H1 (cell line): ENCODE measurements at regions not wholly inside any gene's neighbourhood (a gene's known extent, or its start where the extent isn't known, plus 50 kb on each side); places are given as distances from the start of the nearest gene placed in this dataset.

Source experiments
- CTCF ChIA-PET: fragments of 300-600 bp; sonication (Branson Sonifier 250); formaldehyde crosslinking; loops from one replicate; lab custom pipeline; 2021; ENCODE audit not compliant: partially characterized antibody; lab: Charles Lee
- POLR2A ChIA-PET: fragments of 300-600 bp; sonication (Branson Sonifier 250); formaldehyde crosslinking; loops from one replicate; lab custom pipeline; 2021; ENCODE audit warnings: inconsistent platforms; ENCODE audit not compliant: partially characterized antibody; lab: Charles Lee
- DNase-seq, 2 experiments: peaks; one replicate each; pipeline versions ENCODE4 v3.0.0 to v3.0.0-alpha.2; 2010 to 2022; ENCODE audit warnings: low spot score in 2 of 2, low read depth in 1 of 2, mixed read lengths in 1 of 2
- FAIRE-seq: peaks from 2 replicates; lab custom pipeline; 2011; peaks lifted over from hg19 to GRCh38; lab: Jason Lieb, UNC
- H2AFZ ChIP-seq: 2 replicates; pipeline ENCODE4 v1.8.1; 2012; ENCODE audit warnings: low read length, inconsistent platforms
- H2AK5ac ChIP-seq: 2 replicates; pipeline ENCODE4 v1.6.1; 2013; ENCODE audit warnings: low read depth, low read length
- H2BK120ac ChIP-seq: replicated peaks from 2 replicates; pipeline ENCODE3; 2013; ENCODE audit warnings: low read depth, low read length, inconsistent platforms
- H2BK12ac ChIP-seq: 2 replicates; pipeline ENCODE4 v1.6.1; 2013; ENCODE audit warnings: low read depth, low read length
- H2BK15ac ChIP-seq: 2 replicates; pipeline ENCODE4 v1.6.1; 2013; ENCODE audit warnings: low read length
- H2BK20ac ChIP-seq: 2 replicates; pipeline ENCODE4 v1.6.1; 2013; ENCODE audit warnings: low read length
- H2BK5ac ChIP-seq: 2 replicates; pipeline ENCODE4 v1.6.1; 2013; ENCODE audit warnings: low read depth, low read length
- H3K14ac ChIP-seq: 2 replicates; pipeline ENCODE4 v1.6.1; 2013; ENCODE audit warnings: inconsistent platforms; ENCODE audit not compliant: insufficient read length
- H3K18ac ChIP-seq: 2 replicates; pipeline ENCODE4 v1.6.1; 2013; ENCODE audit warnings: low read length; ENCODE audit errors: extremely low read depth
- H3K23ac ChIP-seq: 2 replicates; pipeline ENCODE4 v1.6.1; 2013; ENCODE audit warnings: inconsistent platforms; ENCODE audit not compliant: insufficient read length
- H3K23me2 ChIP-seq: 2 replicates; pipeline ENCODE4 v1.6.1; 2013; ENCODE audit warnings: low read depth, low read length
- H3K27ac ChIP-seq: 2 replicates; pipeline ENCODE4 v1.6.1; 2011; ENCODE audit warnings: low read depth, low read length, inconsistent platforms
- H3K27me3 ChIP-seq, 4 experiments: replicated peaks in 1 of 4; 1 replicate in 1 of 4; 2 replicates in 3 of 4; pipeline versions ENCODE4 v1.6.1 to v1.8.1; 2011 to 2013; ENCODE audit warnings: low read length in 3 of 4, mild to moderate bottlenecking in 3 of 4, inconsistent platforms in 2 of 4, mixed read lengths in 2 of 4, moderate library complexity in 1 of 4; ENCODE audit not compliant: control insufficient read depth in 3 of 4, insufficient read depth in 3 of 4; ENCODE audit errors: extremely low read depth in 1 of 4
- H3K36me3 ChIP-seq, 4 experiments: 2 replicates each; pipeline versions ENCODE4 v1.6.1 to v1.8.1; 2011 to 2013; ENCODE audit warnings: mild to moderate bottlenecking in 4 of 4, low read length in 3 of 4, moderate library complexity in 2 of 4, control low read depth in 1 of 4, inconsistent platforms in 1 of 4; ENCODE audit not compliant: insufficient read depth in 4 of 4, control insufficient read depth in 2 of 4
- H3K4ac ChIP-seq: replicated peaks from 2 replicates; pipeline ENCODE3; 2013; ENCODE audit warnings: low read length, low read depth, mixed read lengths, inconsistent platforms; ENCODE audit not compliant: insufficient read length
- H3K4me1 ChIP-seq, 4 experiments: replicated peaks in 1 of 4; 1 replicate in 1 of 4; 2 replicates in 3 of 4; pipeline versions ENCODE4 v1.6.1 to v1.8.1; 2011 to 2013; ENCODE audit warnings: low read length in 3 of 4, inconsistent platforms in 2 of 4, mixed read lengths in 1 of 4; ENCODE audit not compliant: insufficient read depth in 4 of 4, control insufficient read depth in 3 of 4
- H3K4me2 ChIP-seq, 2 experiments: 2 replicates each; pipeline versions ENCODE4 v1.6.1 to v1.8.1; 2011 to 2013; ENCODE audit warnings: low read depth in 2 of 2, low read length in 2 of 2, control low read depth in 1 of 2, inconsistent platforms in 1 of 2, mild to moderate bottlenecking in 1 of 2; ENCODE audit not compliant: insufficient read depth in 1 of 2
- H3K4me3 ChIP-seq, 4 experiments: fragments of 200-600, 300-600 bp in 1 of 4; sonication (generic), shearing (Covaris generic), sonication (Bioruptor Twin) in 1 of 4; 2 replicates each; pipeline versions ENCODE4 v1.5.1 to v1.8.1; 2011 to 2016; ENCODE audit warnings: low read length in 4 of 4, low read depth in 3 of 4, control low read depth in 2 of 4, inconsistent platforms in 2 of 4, mild to moderate bottlenecking in 2 of 4, mixed read lengths in 1 of 4, moderate library complexity in 1 of 4; ENCODE audit not compliant: insufficient read depth in 2 of 4; ENCODE audit errors: extremely low read depth in 1 of 4
- H3K56ac ChIP-seq: replicated peaks from 2 replicates; pipeline ENCODE3; 2013; ENCODE audit warnings: low read depth, mild to moderate bottlenecking, mixed read lengths, low read length, inconsistent platforms; ENCODE audit not compliant: insufficient read length
- H3K79me1 ChIP-seq: 2 replicates; pipeline ENCODE4 v1.6.1; 2013; ENCODE audit warnings: low read depth, low read length, control low read depth
- H3K79me2 ChIP-seq, 2 experiments: 2 replicates each; pipeline versions ENCODE4 v1.6.1 to v1.8.1; 2012 to 2013; ENCODE audit warnings: low read length in 2 of 2, mild to moderate bottlenecking in 2 of 2, inconsistent platforms in 1 of 2; ENCODE audit not compliant: insufficient read depth in 2 of 2, control insufficient read depth in 1 of 2
- H3K9ac ChIP-seq, 4 experiments: replicated peaks in 1 of 4; 1 replicate in 1 of 4; 2 replicates in 3 of 4; pipeline versions ENCODE4 v1.6.1 to v1.8.1; 2011 to 2013; ENCODE audit warnings: low read depth in 3 of 4, low read length in 3 of 4, control low read depth in 2 of 4, mild to moderate bottlenecking in 2 of 4, moderate library complexity in 2 of 4, inconsistent platforms in 1 of 4; ENCODE audit errors: extremely low read depth in 1 of 4
- H3K9me3 ChIP-seq, 2 experiments: 2 replicates each; pipeline versions ENCODE4 v1.6.1 to v1.8.1; 2012 to 2013; ENCODE audit warnings: mild to moderate bottlenecking in 2 of 2, moderate library complexity in 2 of 2, control low read depth in 1 of 2, inconsistent platforms in 1 of 2, low read depth in 1 of 2, low read length in 1 of 2, mixed read lengths in 1 of 2; ENCODE audit not compliant: insufficient read depth in 2 of 2
- H4K20me1 ChIP-seq, 2 experiments: replicated peaks in 1 of 2; 2 replicates each; pipeline versions ENCODE3 to v1.8.1; 2011 to 2013; ENCODE audit warnings: inconsistent platforms in 2 of 2, low read length in 2 of 2, mild to moderate bottlenecking in 1 of 2; ENCODE audit not compliant: insufficient read depth in 2 of 2, control insufficient read depth in 1 of 2
- H4K5ac ChIP-seq: 2 replicates; pipeline ENCODE4 v1.6.1; 2013; ENCODE audit warnings: low read length, low read depth, mixed read lengths, inconsistent platforms; ENCODE audit not compliant: insufficient read length
- H4K8ac ChIP-seq: 2 replicates; pipeline ENCODE4 v1.8.0; 2013; ENCODE audit warnings: mild to moderate bottlenecking, moderate library complexity, low read length, inconsistent platforms; ENCODE audit not compliant: insufficient read depth; ENCODE audit errors: extremely low read depth
- H4K91ac ChIP-seq: replicated peaks from 2 replicates; pipeline ENCODE3; 2013; ENCODE audit warnings: low read length, mixed read lengths, inconsistent platforms; ENCODE audit not compliant: insufficient read length
- BACH1 ChIP-seq: IDR thresholded peaks from 2 replicates; pipeline ENCODE4 v1.6.1; 2012; ENCODE audit warnings: low read length, improper control_type of control experiment
- CHD1 ChIP-seq: IDR thresholded peaks from 2 replicates; pipeline ENCODE4 v1.6.1; 2012; ENCODE audit warnings: low read depth, low read length, improper control_type of control experiment
- FOSL1 ChIP-seq: IDR thresholded peaks from 2 replicates; pipeline ENCODE4 v1.6.1; 2011; ENCODE audit warnings: mild to moderate bottlenecking, low read depth, low read length, moderate library complexity; ENCODE audit not compliant: insufficient read depth
- KDM1A ChIP-seq: fragments of 200-600, 300-600 bp; sonication (generic); IDR thresholded peaks from 2 replicates; pipeline ENCODE4 v1.7.1; 2016; ENCODE audit warnings: mild to moderate bottlenecking, low read length, borderline replicate concordance
- POLR2AphosphoS5 ChIP-seq: IDR thresholded peaks from 2 replicates; pipeline ENCODE4 v1.6.1; 2011; ENCODE audit warnings: low read depth, low read length
- SIRT6 ChIP-seq: IDR thresholded peaks from one replicate; pipeline ENCODE4 v1.7.1; 2012; ENCODE audit warnings: low read length, inconsistent platforms
- TAF1 ChIP-seq: IDR thresholded peaks from 2 replicates; pipeline ENCODE4 v1.6.1; 2011; ENCODE audit warnings: mild to moderate bottlenecking, low read depth, low read length
- TAF7 ChIP-seq: optimal IDR thresholded peaks from 2 replicates; pipeline ENCODE3; 2011; ENCODE audit warnings: low read depth, mild to moderate bottlenecking, inconsistent platforms, low read length, moderate library complexity, borderline replicate concordance
- TEAD4 ChIP-seq: IDR thresholded peaks from 2 replicates; pipeline ENCODE4 v1.6.1; 2012; ENCODE audit warnings: low read depth, low read length, inconsistent platforms, mixed read lengths
- WGBS, 2 experiments: shearing (Covaris generic) in 1 of 2; methylation state at CpG; one replicate each; pipeline versions ENCODE4 v1.1.6 to v1.1.7; 2013 to 2015; ENCODE audit warnings: low lambda C conversion rate in 2 of 2, mixed read lengths in 2 of 2, inconsistent platforms in 1 of 2, low coverage in 1 of 2, missing lambda C conversion rate in 1 of 2; ENCODE audit not compliant: insufficient replicate concordance in 2 of 2, insufficient coverage in 1 of 2, insufficient read length in 1 of 2; ENCODE audit errors: extremely low coverage in 1 of 2, missing lambda C conversion rate in 1 of 2; 5-methylcytosine and 5-hydroxymethylcytosine counted together
- TF ChIP-seq, protein P1 (sequence below): IDR thresholded peaks from 2 replicates; pipeline ENCODE4 v1.6.1; 2011; ENCODE audit warnings: low read depth, mild to moderate bottlenecking, low read length; ENCODE audit not compliant: insufficient read depth
- TF ChIP-seq, protein P2 (sequence below): IDR thresholded peaks from 2 replicates; pipeline ENCODE4 v1.6.1; 2011; ENCODE audit warnings: low read length, improper control_type of control experiment

DNA sequence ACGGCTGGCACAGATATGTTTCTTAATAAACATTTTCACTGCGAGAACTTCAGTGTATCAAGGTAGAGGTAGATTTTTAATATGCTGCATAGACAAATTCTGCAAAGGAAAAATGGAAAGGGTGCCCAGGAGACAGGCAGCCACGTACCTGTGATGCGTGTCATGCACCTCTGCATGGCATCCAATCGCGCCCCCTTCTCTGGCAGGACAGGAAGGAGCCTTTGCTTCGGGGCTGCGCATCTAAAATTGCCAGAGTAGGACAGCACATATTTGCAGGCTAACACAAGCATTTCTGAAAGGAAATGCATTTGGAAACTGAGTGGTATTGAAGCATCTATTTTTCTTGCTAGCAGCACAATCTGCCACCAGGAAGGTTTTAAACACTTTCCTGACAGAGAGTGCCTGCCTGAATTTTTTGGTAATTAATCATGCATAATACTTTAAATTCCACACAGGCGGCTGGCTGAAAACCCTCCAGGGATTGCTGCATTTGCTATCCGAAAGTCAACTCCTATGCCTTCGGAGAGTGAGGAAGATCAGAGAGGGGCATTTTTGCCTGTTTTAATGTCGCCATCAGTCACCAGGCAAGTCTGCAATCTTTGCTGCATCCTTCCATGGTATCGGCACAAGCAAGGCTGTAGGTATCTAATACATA, 165.1 kb upstream of the ATP10A start:
- H4K91ac ChIP-seq = no peak overlapping the region
- no peak overlapping the region for H3K56ac ChIP-seq
- no peaks in the 10 kb centered on the region for H3K23me2 ChIP-seq
- FAIRE-seq (no peak), DNase-seq (no peak)
- H3K4me3 ChIP-seq = no peak overlapping the region
- 90% methylated on average over 13 of the region's 13 CpGs; no CpG with 5 or more reads in 1 of the 2 experiments for WGBS, 2 experiments
- H2BK15ac ChIP-seq = no peak overlapping the region
- no peaks in the 10 kb centered on the region for H3K27me3 ChIP-seq
- H4K20me1 ChIP-seq = no peaks in the 10 kb centered on the region
- H3K79me2 ChIP-seq = no peaks in the 10 kb centered on the region
- no peak overlapping the region for H4K8ac ChIP-seq
- H3K4me2 ChIP-seq = no peak overlapping the region
- H3K27ac ChIP-seq = no peak overlapping the region
- H3K9ac ChIP-seq = no peak overlapping the region
- no peak overlapping the region for H3K4ac ChIP-seq
- CTCF ChIA-PET = no interaction called here
- no peaks in the 10 kb centered on the region for H3K9me3 ChIP-seq
- H3K36me3 ChIP-seq = no peaks in the 10 kb centered on the region
- no peak overlapping the region for H2BK5ac ChIP-seq
- H3K14ac ChIP-seq = no peak overlapping the region
- H2BK12ac ChIP-seq = no peak overlapping the region
- no peak overlapping the region for H2AK5ac ChIP-seq
- TF ChIP-seq POLR2AphosphoS5 (no peak), BACH1 (no peak), SIRT6 (no peak), TEAD4 (no peak), TAF7 (no peak), KDM1A (no peak), FOSL1 (no peak), CHD1 (no peak), TAF1 (no peak)
- TF ChIP-seq, protein P1, sequence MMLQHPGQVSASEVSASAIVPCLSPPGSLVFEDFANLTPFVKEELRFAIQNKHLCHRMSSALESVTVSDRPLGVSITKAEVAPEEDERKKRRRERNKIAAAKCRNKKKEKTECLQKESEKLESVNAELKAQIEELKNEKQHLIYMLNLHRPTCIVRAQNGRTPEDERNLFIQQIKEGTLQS = no peak
- TF ChIP-seq, protein P2, sequence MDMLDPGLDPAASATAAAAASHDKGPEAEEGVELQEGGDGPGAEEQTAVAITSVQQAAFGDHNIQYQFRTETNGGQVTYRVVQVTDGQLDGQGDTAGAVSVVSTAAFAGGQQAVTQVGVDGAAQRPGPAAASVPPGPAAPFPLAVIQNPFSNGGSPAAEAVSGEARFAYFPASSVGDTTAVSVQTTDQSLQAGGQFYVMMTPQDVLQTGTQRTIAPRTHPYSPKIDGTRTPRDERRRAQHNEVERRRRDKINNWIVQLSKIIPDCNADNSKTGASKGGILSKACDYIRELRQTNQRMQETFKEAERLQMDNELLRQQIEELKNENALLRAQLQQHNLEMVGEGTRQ = no peak
- TF ChIP-seq, all 59 proteins: peak for 0
- H2BK120ac ChIP-seq = no peak overlapping the region
- no peak overlapping the region for H4K5ac ChIP-seq
- no peak overlapping the region for H2BK20ac ChIP-seq
- H3K18ac ChIP-seq = no peak overlapping the region
- H2AFZ ChIP-seq = no peak overlapping the region
- H3K79me1 ChIP-seq = no peaks in the 10 kb centered on the region
- POLR2A ChIA-PET = no interaction called here
- no peak overlapping the region for H3K23ac ChIP-seq
- H3K4me1 ChIP-seq = peaks cover 0 to 10% (median under 1%) of the 10 kb centered on the region in 4 experiments; a peak in 1 of 7 replicates
